ENCODE measurements at regions not wholly inside any gene's neighbourhood (a gene's known extent, or its start where the extent isn't known, plus 50 kb on each side); places are given as distances from the start of the nearest gene placed in this dataset.

DNA sequence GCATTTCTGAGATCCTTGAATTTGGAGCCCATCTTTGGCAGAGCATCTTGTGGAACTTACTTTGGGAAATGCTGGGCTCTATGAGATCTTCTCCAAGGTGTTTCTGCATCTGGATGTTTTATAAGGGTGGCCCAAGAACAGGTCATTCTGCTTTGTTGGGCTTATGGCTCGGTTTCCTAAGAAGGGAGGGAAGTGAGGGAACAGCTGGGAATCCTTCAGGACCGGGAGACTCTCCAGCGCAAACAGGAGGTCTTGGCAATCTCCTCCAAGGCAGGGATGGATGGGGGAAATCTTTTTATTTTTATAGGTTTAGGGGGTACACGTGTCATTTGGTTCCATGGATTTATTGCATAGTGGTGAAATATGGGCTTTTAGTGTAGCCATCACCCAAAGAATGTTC is 54.7 kb downstream of the IRX3 start:
- DNase-seq, result no peak

DNA sequence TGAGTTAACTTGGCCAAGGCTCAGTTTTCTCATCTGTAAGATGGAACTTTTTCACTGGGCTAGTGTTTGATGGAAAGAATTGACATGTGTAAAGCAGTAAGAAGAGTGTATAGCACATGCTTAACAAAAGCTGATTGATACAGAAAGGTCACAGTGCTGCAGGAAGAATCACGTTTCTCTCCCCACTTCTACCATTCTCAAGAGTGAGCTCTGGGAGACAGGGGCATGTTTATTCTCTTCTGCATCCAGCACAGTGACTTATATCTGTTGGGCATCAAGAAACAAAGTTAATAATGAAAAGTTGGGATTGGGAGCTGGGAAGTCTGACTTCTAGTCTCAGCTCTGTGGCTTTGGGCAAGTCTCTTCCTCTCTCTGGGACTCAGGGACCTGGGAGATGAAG is 55.3 kb downstream of the IRX3 start:
- DNase-seq, result no peak

DNA sequence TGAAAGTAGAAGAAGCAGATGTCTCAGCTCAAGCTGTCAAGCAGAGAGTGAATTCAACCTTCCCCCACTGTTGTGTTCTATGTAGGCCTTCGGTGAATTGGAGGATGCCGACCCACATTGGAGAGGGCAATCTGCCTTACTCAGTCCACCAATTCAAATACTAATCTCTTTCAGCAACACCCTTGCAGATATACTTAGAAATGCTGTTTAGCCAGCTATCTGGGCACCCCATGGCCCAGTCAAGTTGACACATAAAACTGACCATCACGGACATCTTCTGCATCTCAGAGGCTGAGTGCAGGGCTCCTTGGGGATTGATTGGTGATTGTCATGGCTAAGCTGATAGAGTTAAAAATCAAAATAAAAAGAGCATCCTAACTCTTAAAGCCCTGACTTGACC is 58.3 kb downstream of the IRX3 start:
- DNase-seq, result no peak

DNA sequence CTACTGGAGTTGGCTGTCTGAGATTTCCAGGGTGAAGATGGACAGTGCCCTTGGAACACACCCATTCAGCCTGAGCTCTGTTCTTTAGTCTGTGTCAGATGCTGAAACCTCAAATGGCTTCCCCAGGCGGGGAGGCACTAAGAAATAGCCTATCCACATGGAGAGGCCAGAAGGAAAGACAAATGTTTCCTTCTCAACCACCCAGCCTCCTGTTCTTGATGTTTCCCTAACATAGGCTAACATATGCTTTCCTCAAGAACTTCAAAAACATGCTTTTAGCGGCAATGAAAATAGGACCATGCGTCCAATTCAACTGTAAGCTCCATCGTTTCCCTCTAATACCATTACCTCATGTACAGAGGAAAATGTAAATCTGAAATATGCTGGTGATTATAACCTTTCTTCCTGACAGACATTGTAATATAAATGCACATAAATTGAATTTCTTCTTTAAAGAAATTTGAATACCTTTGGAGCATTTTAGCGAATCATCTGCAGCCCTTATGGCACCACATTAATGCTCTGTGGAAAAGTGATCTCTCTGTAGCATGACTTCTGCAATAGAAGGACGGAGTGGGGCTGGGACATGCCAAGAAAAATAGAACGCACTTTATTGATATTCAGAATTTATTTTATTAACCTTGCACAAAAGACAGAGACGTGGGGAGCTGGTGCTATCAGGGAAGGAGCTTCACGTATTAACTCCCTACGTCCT is 60.1 kb downstream of the IRX3 start:
- no peak for DNase-seq

DNA sequence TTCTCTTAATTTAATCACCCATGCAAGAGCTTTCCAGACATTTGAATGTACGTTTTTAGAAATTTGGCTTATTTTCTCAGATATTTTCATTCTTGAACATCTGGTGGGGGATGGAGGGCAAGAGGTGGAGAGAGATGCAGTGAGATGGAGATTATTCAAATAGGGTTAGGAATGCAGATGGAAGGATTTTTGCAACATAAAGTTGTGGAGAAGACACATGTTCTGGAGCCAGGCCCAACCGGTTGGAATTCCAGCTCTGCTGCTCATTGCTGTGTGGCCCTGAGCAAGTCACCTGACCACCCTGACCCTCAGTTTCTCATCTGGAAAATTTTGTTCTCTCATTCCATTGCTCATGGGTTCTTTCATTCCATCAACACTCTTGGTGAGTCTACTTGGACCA is 66.9 kb downstream of the IRX3 start:
- DNase-seq, result no peak

DNA sequence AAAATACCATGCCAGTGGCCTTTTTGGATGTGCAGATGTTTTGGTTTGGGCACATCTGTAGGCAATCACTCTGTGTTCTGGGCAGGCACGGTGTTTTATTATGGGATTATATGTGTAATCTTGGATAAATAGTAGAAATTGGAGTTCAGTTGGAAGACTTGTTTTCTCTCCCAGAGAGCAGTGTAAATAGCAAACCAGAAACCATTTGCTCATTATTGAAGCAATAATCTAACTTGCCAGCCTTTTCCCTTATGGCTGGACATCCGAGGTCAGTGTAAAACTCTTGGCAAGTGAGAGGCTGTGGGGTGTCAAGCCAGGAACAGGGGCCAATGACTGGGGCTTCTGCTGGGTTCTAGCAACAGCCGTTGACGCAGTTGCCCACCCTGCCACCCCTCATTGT is 69.9 kb downstream of the IRX3 start:
- no peak for DNase-seq

DNA sequence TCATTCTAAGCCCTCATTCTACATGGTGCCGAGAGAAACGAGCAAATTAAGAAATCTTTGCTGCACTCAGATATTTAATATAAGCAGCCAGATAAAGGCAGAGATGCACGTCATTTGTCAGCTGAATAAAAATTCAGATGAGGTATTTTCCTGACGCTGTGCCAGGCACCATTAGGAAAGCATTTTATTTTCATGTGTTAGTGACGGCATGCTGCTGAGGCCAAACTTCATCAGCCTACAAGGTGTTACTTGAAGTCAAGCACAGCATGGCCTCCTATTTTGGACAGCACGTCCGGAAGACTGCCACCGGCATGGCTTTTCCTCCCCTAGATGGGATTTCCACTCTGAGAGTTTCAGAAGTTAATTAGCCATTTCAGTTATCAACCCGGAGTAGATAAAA is 70.3 kb downstream of the IRX3 start:
- no peak for DNase-seq

DNA sequence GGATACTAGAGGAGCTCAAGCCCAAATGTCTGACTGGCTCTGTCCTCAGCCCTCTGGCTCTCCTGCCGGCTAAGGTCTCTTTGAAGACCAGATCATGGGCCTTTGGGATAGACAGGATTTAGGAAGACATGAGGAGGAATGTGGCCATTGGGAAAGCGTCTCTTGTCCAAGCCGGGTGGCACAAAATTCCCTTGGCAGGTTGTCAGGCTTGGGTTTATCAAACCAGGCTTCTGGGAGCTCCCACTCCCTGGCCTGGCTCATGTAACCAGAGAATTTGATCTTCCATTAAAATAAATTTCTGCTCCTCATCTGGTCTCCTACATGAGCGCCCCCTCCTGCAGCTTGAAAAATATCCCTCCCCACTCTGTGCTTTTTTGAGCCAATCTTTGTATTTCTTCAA is 71.1 kb downstream of the IRX3 start:
- no peak for DNase-seq

DNA sequence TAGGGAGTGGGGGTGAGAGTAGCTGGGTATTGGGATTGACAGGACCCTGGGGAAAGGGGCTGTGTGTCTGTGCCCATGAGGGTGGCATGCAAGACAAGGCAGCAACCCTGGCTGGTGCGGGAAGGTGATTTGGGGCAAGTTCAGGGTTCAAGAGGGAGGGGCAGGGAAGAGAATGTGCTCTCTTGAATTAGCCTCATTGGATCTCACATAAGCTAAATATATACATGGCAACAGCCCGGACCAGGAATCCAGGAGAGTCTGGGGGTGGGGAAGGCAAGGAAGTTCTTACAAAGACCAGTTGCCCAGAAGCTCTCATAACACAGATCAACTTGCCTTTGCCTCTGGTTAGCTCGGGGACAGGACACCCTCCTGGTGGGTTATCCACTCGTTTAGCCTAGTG is 73.3 kb downstream of the IRX3 start:
- DNase-seq, result no peak

DNA sequence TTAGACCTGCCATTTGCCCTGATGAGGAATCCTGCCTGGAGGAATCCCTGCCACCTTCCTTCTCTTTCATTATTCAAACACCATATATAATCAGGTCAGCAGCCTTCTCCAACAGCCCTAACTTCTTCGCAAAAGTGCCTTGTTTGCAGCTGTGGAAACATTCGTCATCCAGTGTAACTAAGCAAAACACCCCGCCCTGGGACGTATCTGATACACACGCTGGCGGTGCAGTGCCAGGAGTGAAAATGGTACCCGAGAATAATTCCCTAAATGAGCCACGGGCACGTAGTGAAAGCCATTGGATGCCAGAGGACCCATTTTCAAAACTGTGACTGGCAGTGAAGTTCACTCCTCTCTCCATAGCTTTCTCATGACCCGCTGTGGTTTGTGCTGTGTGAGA is 73.7 kb downstream of the IRX3 start:
- no peak for DNase-seq

DNA sequence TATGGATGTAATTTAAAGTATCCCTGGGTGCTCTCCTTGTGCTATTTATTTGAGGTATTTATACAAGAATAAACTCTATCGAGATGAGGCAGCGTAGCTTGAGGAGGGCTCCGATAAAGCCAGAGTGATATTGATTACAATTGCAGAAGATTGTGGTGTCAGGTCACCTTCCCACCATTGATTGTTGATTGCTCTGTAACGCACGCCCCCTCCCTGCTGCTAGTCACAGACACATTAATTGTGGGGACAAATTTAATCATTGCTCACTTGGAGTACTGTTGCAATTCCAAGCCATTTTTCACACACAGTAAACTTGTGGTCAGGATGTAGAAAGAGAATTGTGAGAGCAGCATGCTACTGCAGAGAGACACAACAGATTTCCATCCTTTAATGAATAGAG is 75.4 kb downstream of the IRX3 start:
- DNase-seq, result no peak

DNA sequence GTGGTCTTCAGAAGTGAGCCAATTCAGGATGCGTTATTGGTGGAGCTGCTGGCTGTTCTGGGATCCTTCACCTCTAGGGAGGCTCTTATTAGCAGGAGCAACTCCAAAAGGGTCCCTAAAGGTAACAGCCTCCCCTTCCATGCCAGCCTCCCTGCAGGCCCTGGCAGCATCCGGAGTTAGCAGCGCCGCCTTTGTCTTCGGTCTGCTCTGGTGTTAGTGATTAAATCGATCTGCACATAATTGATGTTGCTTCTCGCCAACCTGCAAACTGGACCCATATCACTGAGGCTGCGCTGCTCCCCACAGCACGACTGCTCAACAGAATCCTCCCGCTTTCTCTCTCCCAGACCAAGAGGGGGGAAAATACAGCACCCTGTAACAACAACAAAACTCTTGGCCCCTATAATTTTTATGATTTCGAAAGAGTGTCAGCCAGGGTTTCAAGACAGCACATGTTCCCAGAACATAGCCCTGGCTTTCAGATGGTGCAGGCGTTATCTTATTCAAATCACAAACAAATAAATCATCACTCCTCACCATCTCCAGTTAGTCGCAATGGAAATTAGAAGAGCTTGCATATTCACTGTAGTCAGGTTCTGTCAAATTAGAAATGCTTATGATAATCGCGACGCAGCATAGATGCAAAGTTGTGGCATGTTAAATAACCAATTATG is 76.0 kb downstream of the IRX3 start:
- peak; percentile 26 for DNase-seq

DNA sequence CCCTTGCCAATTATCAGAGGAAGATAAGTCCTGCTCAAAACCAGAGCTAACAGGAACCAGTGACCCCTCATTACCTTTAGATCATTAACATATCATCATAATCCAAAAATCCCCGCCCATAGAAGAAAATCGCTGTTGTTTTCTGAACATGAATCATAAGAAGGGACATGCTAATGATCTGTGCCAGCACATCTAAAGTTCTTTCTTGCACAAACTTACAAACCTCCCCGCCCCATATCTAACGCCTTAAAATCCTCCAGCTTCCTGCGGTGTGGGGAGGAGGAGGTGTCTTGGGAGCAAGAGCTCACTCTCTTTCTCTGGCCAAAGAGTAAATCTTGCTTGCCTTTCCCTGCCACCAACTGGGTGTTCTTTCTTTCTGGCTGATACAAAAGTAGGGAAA is 78.3 kb downstream of the IRX3 start:
- DNase-seq, result no peak

DNA sequence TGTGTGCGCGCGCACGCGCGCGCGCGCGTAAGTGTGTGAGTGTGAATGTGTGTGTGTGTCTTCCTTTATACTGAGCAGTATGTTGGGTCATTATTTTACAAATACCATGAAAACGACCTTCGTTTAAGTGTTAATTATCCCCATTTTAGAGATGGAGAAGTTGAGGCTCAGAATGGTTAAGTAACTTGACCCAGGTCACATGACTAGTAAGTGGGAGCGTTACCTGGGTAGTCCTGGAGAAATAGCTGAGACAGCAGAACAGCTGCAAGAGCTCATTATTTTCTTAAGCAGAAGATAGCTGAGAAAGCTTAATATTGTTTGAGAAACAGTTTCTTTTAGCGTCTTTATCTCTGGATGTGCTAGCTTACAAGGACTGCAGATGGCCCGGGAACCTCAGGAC is 78.8 kb downstream of the IRX3 start:
- DNase-seq, result no peak

DNA sequence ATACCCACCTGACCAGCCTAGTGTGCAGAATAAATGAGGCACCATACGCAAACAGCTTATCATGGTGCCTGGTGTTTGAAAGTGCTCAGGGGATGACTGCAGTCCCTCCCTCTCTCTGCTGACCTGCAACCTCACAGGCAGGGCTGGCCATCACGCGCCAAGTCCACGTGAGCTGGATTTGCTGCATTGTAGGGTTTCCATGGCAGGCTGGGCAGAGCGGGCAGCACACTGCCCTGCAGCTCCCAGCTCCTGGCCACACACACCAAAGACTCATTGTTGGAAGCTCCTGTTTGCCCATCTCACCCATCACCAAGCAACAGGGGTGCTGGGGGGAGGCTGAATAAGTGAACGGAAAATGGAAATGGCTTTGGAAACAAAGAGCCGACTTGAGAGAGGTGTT is 81.8 kb downstream of the IRX3 start:
- DNase-seq, result peak; percentile 37

DNA sequence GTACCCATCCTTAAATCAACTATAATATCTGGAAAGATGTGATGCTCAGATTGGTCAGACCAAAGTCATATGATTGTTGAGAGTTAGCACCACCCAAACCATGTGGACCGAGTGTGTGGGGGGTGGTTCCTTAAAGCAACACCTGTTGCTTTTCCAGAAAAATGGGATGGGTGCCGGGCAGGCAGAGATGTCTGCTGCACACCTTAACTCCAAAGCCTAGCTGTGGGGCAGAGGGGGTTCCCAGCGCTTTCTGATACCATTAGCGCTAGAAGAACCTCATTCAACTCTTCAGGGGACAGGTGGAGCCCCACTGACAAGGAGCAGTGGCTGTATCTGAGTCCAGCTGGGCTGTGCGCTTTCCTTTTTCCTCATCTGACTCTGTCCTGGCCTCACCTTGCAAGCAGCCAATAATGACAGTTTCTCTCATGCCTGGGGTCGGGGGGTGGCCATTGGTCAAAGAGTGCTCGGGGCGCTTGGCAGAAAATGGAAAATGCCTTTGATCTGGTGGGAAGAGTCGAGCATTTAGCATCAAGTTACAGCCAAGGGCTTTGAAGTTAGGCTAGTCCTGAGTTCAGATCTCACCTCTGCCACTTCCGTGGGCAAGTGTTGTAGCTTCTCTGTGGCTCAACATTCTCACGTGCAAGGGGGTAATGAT is 82.6 kb downstream of the IRX3 start:
- no peak for DNase-seq

DNA sequence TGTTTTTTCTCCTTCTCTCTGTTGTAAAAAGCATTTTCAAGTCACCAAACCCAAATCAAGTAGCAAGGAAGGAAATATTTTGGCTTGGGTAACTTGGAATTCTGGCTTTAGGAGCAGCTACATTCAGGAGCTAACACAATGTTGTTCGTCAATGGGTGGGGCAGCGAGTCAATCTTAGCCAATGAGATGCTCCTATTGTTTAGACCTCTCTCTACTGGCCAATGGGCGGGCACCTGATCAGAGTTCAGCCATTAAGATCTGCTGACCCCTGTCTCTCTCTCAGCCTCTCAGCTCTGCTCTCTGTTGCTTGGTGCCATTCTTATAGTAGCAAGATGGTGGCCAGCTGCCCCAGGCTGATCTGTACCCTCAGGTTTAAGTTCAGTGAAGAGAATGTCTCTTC is 83.2 kb downstream of the IRX3 start:
- no peak for DNase-seq

All from NCI-H1092 treated with DMSO at 0.1 percent for 48 hours (cell line).